Choroid plexus epithelial cell (primary cell): ENCODE measurements at regions not wholly inside any gene's neighbourhood (a gene's known extent, or its start where the extent isn't known, plus 50 kb on each side); places are given as distances from the start of the nearest gene placed in this dataset.

Experiments used
- DNase-seq: peaks from one replicate; pipeline ENCODE4 v3.0.0-alpha.2; 2010; ENCODE audit warnings: low read depth
- H3K4me3 ChIP-seq: 2 replicates; pipeline ENCODE4 v1.5.1; 2011; ENCODE audit warnings: low read depth, mild to moderate bottlenecking, control low read depth, low read length, moderate library complexity
- TF ChIP-seq, protein P1 (sequence below): conservative IDR thresholded peaks from 2 replicates; pipeline ENCODE4 v1.5.1; 2011; ENCODE audit warnings: low read depth, mild to moderate bottlenecking, control low read depth, inconsistent platforms, low read length, moderate library complexity

DNA sequence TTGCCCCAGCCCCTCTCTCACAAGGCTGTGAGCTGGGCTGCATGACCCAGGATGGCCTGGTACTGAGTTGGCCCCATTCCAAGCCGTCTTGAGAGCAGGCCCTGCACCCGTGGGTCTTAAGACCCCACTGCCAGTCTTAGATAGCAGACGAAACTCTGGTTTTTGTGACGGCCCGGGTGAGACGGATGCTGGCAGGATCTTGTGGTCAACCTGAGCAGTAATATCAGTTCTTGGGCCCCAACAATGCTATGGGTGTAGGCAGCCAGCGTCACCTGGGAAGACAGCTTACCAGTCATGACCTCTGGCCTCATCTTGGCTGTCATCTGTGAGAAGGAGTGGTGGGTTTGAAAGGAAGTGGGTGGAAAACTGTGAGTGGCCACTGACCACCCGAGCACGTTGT, 305.8 kb downstream of the ARRDC4 start:
- no peak for DNase-seq
- H3K4me3 ChIP-seq, result no peak overlapping the region
- TF ChIP-seq, protein P1, sequence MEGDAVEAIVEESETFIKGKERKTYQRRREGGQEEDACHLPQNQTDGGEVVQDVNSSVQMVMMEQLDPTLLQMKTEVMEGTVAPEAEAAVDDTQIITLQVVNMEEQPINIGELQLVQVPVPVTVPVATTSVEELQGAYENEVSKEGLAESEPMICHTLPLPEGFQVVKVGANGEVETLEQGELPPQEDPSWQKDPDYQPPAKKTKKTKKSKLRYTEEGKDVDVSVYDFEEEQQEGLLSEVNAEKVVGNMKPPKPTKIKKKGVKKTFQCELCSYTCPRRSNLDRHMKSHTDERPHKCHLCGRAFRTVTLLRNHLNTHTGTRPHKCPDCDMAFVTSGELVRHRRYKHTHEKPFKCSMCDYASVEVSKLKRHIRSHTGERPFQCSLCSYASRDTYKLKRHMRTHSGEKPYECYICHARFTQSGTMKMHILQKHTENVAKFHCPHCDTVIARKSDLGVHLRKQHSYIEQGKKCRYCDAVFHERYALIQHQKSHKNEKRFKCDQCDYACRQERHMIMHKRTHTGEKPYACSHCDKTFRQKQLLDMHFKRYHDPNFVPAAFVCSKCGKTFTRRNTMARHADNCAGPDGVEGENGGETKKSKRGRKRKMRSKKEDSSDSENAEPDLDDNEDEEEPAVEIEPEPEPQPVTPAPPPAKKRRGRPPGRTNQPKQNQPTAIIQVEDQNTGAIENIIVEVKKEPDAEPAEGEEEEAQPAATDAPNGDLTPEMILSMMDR, result no peak

DNA sequence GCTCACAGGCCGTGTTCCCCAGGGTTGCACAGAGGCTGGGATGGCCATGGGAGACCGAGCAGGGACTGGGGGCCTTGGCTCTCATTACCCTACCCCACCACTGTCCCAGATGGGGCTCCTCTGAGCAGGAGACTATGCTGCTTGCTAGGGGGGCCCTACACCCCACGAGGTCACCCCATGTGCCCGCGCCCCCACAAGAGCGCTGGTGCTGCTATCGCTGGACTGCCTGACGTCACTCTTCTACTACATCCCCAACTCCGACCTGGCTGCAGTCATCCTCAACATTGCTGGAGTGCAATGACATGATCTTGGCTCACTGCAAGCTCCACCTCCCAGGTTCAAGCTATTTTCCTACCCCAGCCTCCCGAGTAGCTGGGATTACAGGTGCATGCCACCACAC, 307.7 kb downstream of the ARRDC4 start:
- TF ChIP-seq, protein P1, result no peak
- no peak overlapping the region for H3K4me3 ChIP-seq
- DNase-seq, result no peak

DNA sequence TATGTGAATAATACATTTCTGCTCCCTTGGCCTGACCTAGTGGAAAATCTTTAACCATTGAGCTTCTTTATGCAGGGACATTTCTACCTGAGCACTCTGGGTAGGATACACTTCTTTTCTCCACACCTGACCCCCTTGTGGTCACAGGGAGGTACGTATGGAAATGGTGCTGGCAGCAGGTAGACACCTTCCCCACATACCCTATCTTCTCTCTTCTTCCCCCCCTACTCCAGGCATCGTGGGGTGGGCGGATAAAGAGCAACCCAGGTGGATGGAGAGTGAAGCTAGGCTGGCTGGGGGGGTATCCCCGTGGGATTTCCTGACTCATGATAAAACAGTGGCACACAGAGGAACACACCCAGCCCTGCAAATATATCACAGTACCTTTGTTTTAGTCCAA, 312.1 kb downstream of the ARRDC4 start:
- TF ChIP-seq, protein P1, result no peak
- DNase-seq, result no peak

DNA sequence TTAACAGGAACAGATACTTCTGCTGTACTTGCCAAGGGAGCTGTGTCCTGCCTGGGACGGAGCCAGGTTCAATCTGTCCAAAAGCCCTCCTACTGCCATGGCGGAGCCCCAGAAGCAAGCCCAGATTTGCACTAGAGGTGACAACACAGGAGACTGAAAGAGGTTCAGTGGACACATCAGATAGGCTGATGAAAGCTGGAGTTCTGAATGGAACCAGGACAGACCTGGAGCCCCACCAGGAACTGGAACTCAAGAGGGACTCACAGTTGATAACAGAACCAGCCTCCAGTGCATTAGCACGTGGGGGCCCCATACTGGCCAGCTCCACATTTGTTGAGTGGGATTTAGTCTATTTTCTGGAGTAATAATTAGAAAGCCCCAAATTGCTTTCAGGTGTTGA, 315.5 kb downstream of the ARRDC4 start:
- H3K4me3 ChIP-seq, result no peak overlapping the region
- DNase-seq, result no peak
- TF ChIP-seq, protein P1, result no peak

More for the DNA sequence above, 312.1 kb downstream of the ARRDC4 start:
- no peak overlapping the region for H3K4me3 ChIP-seq

DNA sequence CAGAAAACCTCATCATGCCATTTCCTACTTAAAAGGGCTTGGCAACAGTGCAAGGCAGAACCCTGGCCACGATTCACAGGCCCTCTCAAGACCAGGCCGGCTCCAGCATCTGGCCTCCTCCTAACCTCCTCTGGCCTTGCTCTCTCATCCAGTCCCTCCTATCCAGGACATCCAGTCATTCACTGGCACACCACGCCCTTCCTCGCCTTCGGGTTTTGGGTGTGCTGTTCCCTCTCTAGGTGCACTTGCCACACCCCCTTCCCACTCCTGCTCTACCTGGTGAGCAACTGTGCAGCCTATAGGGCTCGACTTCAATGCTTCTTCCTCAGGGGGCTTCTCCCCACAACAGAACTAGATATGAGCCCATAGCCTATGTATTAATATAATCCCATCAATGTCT, 317.1 kb downstream of the ARRDC4 start:
- no peak for DNase-seq
- H3K4me3 ChIP-seq, result no peak overlapping the region
- TF ChIP-seq, protein P1, result no peak

DNA sequence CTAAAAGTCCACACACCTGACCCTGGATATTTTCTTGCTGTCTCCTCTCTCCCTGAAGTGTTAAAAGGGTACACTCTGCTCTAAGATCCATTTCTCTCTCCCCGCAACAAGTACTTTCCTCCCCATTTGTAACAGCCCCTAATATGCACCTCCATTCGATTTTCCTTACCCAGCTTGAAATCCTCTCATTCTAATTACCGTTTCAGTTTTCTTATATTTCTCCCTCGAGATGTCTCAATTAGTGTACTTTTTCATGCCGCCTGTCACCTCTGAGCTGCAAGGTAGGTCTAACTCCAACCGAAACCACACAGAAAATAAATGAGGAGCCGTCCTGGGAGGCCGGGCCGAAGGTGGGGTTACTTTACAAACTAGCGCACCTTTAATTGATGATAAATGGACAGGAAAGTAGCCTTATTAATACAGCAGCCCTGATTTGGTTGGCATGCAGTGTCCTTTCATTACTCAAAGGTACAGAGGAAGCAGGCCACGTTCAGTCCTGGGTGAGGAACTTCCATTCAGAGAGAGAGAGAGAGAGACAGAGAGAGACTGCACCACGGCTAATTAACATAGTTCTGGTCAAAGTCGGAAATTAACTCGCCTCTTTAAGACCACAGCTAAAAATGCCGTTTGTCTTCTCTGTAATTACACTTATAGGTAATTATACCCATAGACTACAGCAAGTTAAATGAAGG, 319.9 kb downstream of the ARRDC4 start:
- H3K4me3 ChIP-seq, result no peak overlapping the region
- DNase-seq, result no peak
- TF ChIP-seq, protein P1, result no peak

DNA sequence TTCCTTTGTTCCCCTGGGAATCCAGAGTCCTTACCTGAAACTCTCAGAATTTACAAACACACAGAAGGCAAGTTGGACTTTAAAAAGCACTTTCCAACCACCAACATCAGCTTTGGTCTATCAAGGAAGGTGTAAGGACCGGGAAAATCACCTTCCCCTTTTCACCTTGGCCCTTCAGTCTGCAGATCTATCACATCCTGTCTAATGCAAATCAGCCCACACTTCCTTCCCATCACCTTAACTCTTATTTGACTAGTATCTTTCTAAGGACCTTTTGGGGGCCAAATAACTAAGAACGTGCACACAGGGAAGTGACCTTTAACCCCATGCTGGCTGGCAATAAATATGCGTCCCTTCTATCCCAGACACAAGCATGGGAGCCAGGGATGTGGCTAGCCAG, 320.6 kb downstream of the ARRDC4 start:
- TF ChIP-seq, protein P1, result no peak
- no peak for DNase-seq

More for the DNA sequence above, 320.6 kb downstream of the ARRDC4 start:
- H3K4me3 ChIP-seq, result no peak overlapping the region
